IMR-90 (cell line): ENCODE measurements at regions not wholly inside any gene's neighbourhood (a gene's known extent, or its start where the extent isn't known, plus 50 kb on each side); places are given as distances from the start of the nearest gene placed in this dataset.

Experiments used
- ATAC-seq: fragments of 200-7000 bp; cut with Tn5 transposase; 2 replicates; pipeline ENCODE4 v1.9.1; 2020; ENCODE audit warnings: low read depth, mild to moderate bottlenecking, moderate library complexity
- BruUV-seq: library from RNA; stranded (reverse); fragments of 400-500 nt; replicated peaks from 2 replicates; lab custom pipeline; 2021; lab: Mats Ljungman, UMichigan
- CTCF ChIA-PET: fragments of 300-600 bp; formaldehyde crosslinking; extraction: SDS; loops from one replicate; lab custom pipeline; 2021; ENCODE audit warnings: antibody characterized with exemption; lab: Yijun Ruan, JAX
- POLR2A ChIA-PET: fragments of 300-600 bp; sonication (Branson Sonifier 250); formaldehyde crosslinking; loops from one replicate; lab custom pipeline; 2022; ENCODE audit warnings: antibody characterized with exemption; ENCODE audit not compliant: unreplicated experiment; lab: Charles Lee
- DNase-seq: peaks from one replicate; pipeline ENCODE4 v3.0.0; 2013
- H2AFZ ChIP-seq: replicated peaks from 2 replicates; pipeline ENCODE3; 2013; ENCODE audit warnings: low read length, mild to moderate bottlenecking; ENCODE audit not compliant: poor library complexity
- H2AK5ac ChIP-seq: 2 replicates; pipeline ENCODE4 v1.6.1; 2013; ENCODE audit warnings: low read depth, low read length, inconsistent platforms
- H2AK9ac ChIP-seq: replicated peaks from 2 replicates; pipeline ENCODE3; 2013; ENCODE audit warnings: mild to moderate bottlenecking, low read depth, low read length, moderate library complexity; ENCODE audit not compliant: poor library complexity
- H2BK120ac ChIP-seq: 2 replicates; pipeline ENCODE4 v1.6.1; 2013; ENCODE audit warnings: low read depth, low read length, inconsistent platforms
- H2BK15ac ChIP-seq: 3 replicates; pipeline ENCODE4 v1.6.1; 2013; ENCODE audit warnings: low read depth, low read length, inconsistent platforms
- H2BK20ac ChIP-seq: 2 replicates; pipeline ENCODE4 v1.6.1; 2013; ENCODE audit warnings: low read depth, mild to moderate bottlenecking, inconsistent platforms, low read length, moderate library complexity
- H2BK5ac ChIP-seq: 2 replicates; pipeline ENCODE4 v1.6.1; 2013; ENCODE audit warnings: mild to moderate bottlenecking, low read depth, low read length, inconsistent platforms; ENCODE audit not compliant: poor library complexity, severe bottlenecking
- H3K14ac ChIP-seq: replicated peaks from 2 replicates; pipeline ENCODE4 v1.6.1; 2013; ENCODE audit warnings: low read depth, low read length, inconsistent platforms
- H3K18ac ChIP-seq: 2 replicates; pipeline ENCODE4 v1.6.1; 2013; ENCODE audit warnings: low read depth, low read length, control low read depth
- H3K23ac ChIP-seq: 2 replicates; pipeline ENCODE4 v1.6.1; 2013; ENCODE audit warnings: low read depth, low read length, inconsistent platforms
- H3K27ac ChIP-seq: 2 replicates; pipeline ENCODE4 v1.5.1; 2013; ENCODE audit warnings: mild to moderate bottlenecking, control low read depth, low read length; ENCODE audit not compliant: insufficient read depth
- H3K27me3 ChIP-seq: 2 replicates; pipeline ENCODE4 v1.6.1; 2013; ENCODE audit warnings: low read length; ENCODE audit not compliant: control insufficient read depth, insufficient read depth
- H3K36me3 ChIP-seq: 2 replicates; pipeline ENCODE4 v1.6.1; 2013; ENCODE audit warnings: low read length, mixed read lengths; ENCODE audit not compliant: control insufficient read depth, insufficient read depth
- H3K4ac ChIP-seq: 2 replicates; pipeline ENCODE4 v1.6.1; 2013; ENCODE audit warnings: low read depth, low read length, inconsistent platforms
- H3K4me1 ChIP-seq: 2 replicates; pipeline ENCODE4 v1.6.1; 2013; ENCODE audit warnings: low read length, mixed read lengths; ENCODE audit not compliant: control insufficient read depth, insufficient read depth
- H3K4me2 ChIP-seq: 2 replicates; pipeline ENCODE4 v1.6.1; 2013; ENCODE audit warnings: low read depth, mild to moderate bottlenecking, control low read depth, low read length, moderate library complexity
- H3K4me3 ChIP-seq: 2 replicates; pipeline ENCODE4 v1.5.1; 2013; ENCODE audit warnings: low read depth, mild to moderate bottlenecking, control low read depth, low read length, moderate library complexity; ENCODE audit not compliant: insufficient read depth
- H3K56ac ChIP-seq: 2 replicates; pipeline ENCODE4 v1.6.1; 2013; ENCODE audit warnings: low read length, inconsistent platforms; ENCODE audit not compliant: insufficient read depth; ENCODE audit errors: extremely low read depth
- H3K79me1 ChIP-seq, 2 experiments: 2 replicates each; pipeline ENCODE4 v1.6.1; 2013; ENCODE audit warnings: low read length in 2 of 2, inconsistent platforms in 1 of 2, low read depth in 1 of 2
- H3K9ac ChIP-seq: 2 replicates; pipeline ENCODE4 v1.6.1; 2013; ENCODE audit warnings: low read depth, low read length, control low read depth
- H3K9me1 ChIP-seq: 2 replicates; pipeline ENCODE4 v1.6.1; 2013; ENCODE audit warnings: low read length, inconsistent platforms; ENCODE audit not compliant: insufficient read depth
- H3K9me3 ChIP-seq: 2 replicates; pipeline ENCODE4 v1.6.1; 2013; ENCODE audit warnings: low read length; ENCODE audit not compliant: control insufficient read depth, insufficient read depth
- H4K20me1 ChIP-seq: 2 replicates; pipeline ENCODE4 v1.6.1; 2013; ENCODE audit warnings: low read length, inconsistent platforms; ENCODE audit not compliant: insufficient read depth
- H4K5ac ChIP-seq: 2 replicates; pipeline ENCODE4 v1.6.1; 2013; ENCODE audit warnings: mild to moderate bottlenecking, low read depth, low read length, control low read depth
- H4K8ac ChIP-seq, 2 experiments: 2 replicates each; pipeline ENCODE4 v1.6.1; 2013; ENCODE audit warnings: low read depth in 2 of 2, low read length in 2 of 2, control low read depth in 1 of 2, inconsistent platforms in 1 of 2
- H4K91ac ChIP-seq: 2 replicates; pipeline ENCODE4 v1.6.1; 2013; ENCODE audit warnings: low read depth, low read length, inconsistent platforms; ENCODE audit not compliant: insufficient read depth
- BHLHE40 ChIP-seq: fragments of 150-350 bp; IDR thresholded peaks from 2 replicates; pipeline ENCODE4 v1.6.1; 2016; ENCODE audit warnings: mild to moderate bottlenecking, low read depth, low read length
- CEBPB ChIP-seq: IDR thresholded peaks from 2 replicates; pipeline ENCODE4 v1.6.1; 2012; ENCODE audit warnings: low read depth, low read length, improper control_type of control experiment
- CHD1 ChIP-seq: IDR thresholded peaks from 2 replicates; pipeline ENCODE4 v1.6.1; 2012; ENCODE audit warnings: low read depth, low read length, improper control_type of control experiment
- CTCF ChIP-seq: conservative IDR thresholded peaks from 2 replicates; pipeline ENCODE4 v1.5.1; 2012; ENCODE audit warnings: mild to moderate bottlenecking, low read depth, low read length, improper control_type of control experiment
- ELK1 ChIP-seq: fragments of 150-350 bp; IDR thresholded peaks from 2 replicates; pipeline ENCODE4 v1.6.1; 2016; ENCODE audit warnings: low read depth, mild to moderate bottlenecking, low read length, moderate library complexity, borderline replicate concordance
- FOS ChIP-seq: fragments of 150-350 bp; IDR thresholded peaks from 2 replicates; pipeline ENCODE4 v1.6.1; 2016; ENCODE audit warnings: low read depth, low read length
- MAZ ChIP-seq: IDR thresholded peaks from 2 replicates; pipeline ENCODE4 v1.6.1; 2012; ENCODE audit warnings: low read depth, mild to moderate bottlenecking, low read length, improper control_type of control experiment, moderate library complexity, borderline replicate concordance
- MXI1 ChIP-seq: IDR thresholded peaks from 2 replicates; pipeline ENCODE4 v1.6.1; 2012; ENCODE audit warnings: low read depth, mild to moderate bottlenecking, low read length, moderate library complexity, borderline replicate concordance
- NFE2L2 ChIP-seq: fragments of 150-350 bp; IDR thresholded peaks from 2 replicates; pipeline ENCODE4 v1.6.1; 2016; ENCODE audit warnings: low read depth, mild to moderate bottlenecking, low read length
- RAD21 ChIP-seq: IDR thresholded peaks from 2 replicates; pipeline ENCODE4 v1.6.1; 2012; ENCODE audit warnings: low read length, improper control_type of control experiment
- RCOR1 ChIP-seq: IDR thresholded peaks from 2 replicates; pipeline ENCODE4 v1.6.1; 2012; ENCODE audit warnings: mild to moderate bottlenecking, low read length, improper control_type of control experiment; ENCODE audit not compliant: insufficient replicate concordance
- SMC3 ChIP-seq: fragments of 150-350 bp; IDR thresholded peaks from 2 replicates; pipeline ENCODE4 v1.6.1; 2016; ENCODE audit warnings: low read depth, mild to moderate bottlenecking, antibody characterized with exemption, low read length, moderate library complexity
- USF2 ChIP-seq: fragments of 150-350 bp; IDR thresholded peaks from 2 replicates; pipeline ENCODE4 v1.6.1; 2017; ENCODE audit warnings: mild to moderate bottlenecking, antibody characterized with exemption, low read length, low read depth
- WGBS, 2 experiments: methylation state at CpG; one replicate each; pipeline versions ENCODE4 v1.1.5 to v1.1.7; 2013; ENCODE audit warnings: missing lambda C conversion rate in 2 of 2; ENCODE audit not compliant: insufficient read length in 1 of 2; ENCODE audit errors: extremely low coverage in 2 of 2; 5-methylcytosine and 5-hydroxymethylcytosine counted together
- dilution Hi-C: fragments of 300-500 bp; cut with HindIII; formaldehyde crosslinking; loops from one replicate; pipeline ENCODE4 v1.14.3; 2018; ENCODE audit warnings: low sequenced_read_pairs; ENCODE audit not compliant: unreplicated experiment
- in situ Hi-C: fragments of 300-500 bp; cut with MboI; formaldehyde crosslinking; loops from 3 replicates; pipeline ENCODE4 v1.14.3; 2019; ENCODE audit warnings: low sequenced_read_pairs, inconsistent platforms, mixed read lengths
- intact Hi-C: fragments of 100-400 bp; cut with micrococcal nuclease; formaldehyde crosslinking; loops from 2 replicates; pipeline ENCODE4 v1.10.0; 2022

GRCh38 chr1:228863776-228864175, 128.5 kb downstream of the RHOU start:
- Histone ChIP-seq H2AFZ (no peak overlapping the region), H2BK120ac (no peak overlapping the region), H3K27ac (no peak overlapping the region), H3K9me3 (no peaks in the 10 kb centered on the region), H2BK5ac (no peak overlapping the region), H3K4me3 (no peak overlapping the region), H4K8ac (no peak overlapping the region), H3K79me1 (no peaks in the 10 kb centered on the region), H3K36me3 (no peaks in the 10 kb centered on the region), H4K5ac (no peak overlapping the region), H3K27me3 (no peaks in the 10 kb centered on the region), H2AK5ac (no peak overlapping the region), H3K4ac (no peak overlapping the region; the same call in 1 of the 2 replicates), H2BK15ac (no peak overlapping the region), H3K18ac (no peak overlapping the region), H3K4me2 (no peak overlapping the region), H3K4me1 (peaks cover 19% of the 10 kb centered on the region; the same call in 1 of the 2 replicates), H3K9me1 (no peaks in the 10 kb centered on the region; the same call in 1 of the 2 replicates), H3K14ac (no peak overlapping the region), H3K23ac (no peak overlapping the region), H2BK20ac (no peak overlapping the region), H4K91ac (no peak overlapping the region; the same call in 1 of the 2 replicates), H3K56ac (no peak overlapping the region), H4K20me1 (no peaks in the 10 kb centered on the region), H3K9ac (no peak overlapping the region), H2AK9ac (peak overlapping the region; percentile 63)
- dilution Hi-C loops: no loop called here
- 94% methylated on average over 2 of the region's 7 CpGs; no CpG with 5 or more reads in 1 of the 2 experiments for WGBS, 2 experiments
- intact Hi-C loops: no loop called here
- TF ChIP-seq SMC3 (no peak), USF2 (no peak), NFE2L2 (no peak), CTCF (no peak), MAZ (no peak), RCOR1 (no peak), MXI1 (no peak), RAD21 (no peak), CEBPB (no peak), BHLHE40 (no peak), FOS (no peak), ELK1 (no peak), CHD1 (no peak)
- ChIA-PET POLR2A (interaction anchor here (0.6 kb wide), 1 partner anchor 39 kb away, joined by 5 read pairs; no protein-coding TSS in a partner anchor), CTCF (interaction anchor here (0.8 kb wide), 1 partner anchor 19 kb away, joined by 4 read pairs; no protein-coding TSS in a partner anchor)
- ATAC-seq: no peak
- no peak for DNase-seq
- no TSS peak for BruUV-seq
- in situ Hi-C loops: no loop called here
